ENCODE measurements at regions not wholly inside any gene's neighbourhood (a gene's known extent, or its start where the extent isn't known, plus 50 kb on each side); places are given as distances from the start of the nearest gene placed in this dataset.

DNA sequence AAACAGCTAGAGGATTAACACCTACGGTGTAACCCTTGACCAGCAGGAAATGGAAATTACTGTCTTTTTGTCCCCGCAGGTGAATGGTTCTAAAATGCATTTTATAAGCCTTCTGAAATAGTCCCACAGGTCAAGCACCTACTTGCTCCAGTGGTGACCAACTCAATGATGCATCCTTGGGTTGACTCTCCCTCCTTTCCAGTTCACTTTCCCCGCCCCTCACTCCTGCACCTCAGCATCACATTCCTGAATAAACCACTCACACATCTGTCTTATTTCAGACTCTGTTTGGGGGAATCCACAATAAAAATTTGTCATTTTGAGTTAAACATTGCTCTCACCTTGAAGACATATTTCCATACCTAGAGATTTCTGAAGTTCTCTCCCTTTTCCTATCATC lies 446.0 kb upstream of the TNP1 start:
- TF ChIP-seq, protein P1, sequence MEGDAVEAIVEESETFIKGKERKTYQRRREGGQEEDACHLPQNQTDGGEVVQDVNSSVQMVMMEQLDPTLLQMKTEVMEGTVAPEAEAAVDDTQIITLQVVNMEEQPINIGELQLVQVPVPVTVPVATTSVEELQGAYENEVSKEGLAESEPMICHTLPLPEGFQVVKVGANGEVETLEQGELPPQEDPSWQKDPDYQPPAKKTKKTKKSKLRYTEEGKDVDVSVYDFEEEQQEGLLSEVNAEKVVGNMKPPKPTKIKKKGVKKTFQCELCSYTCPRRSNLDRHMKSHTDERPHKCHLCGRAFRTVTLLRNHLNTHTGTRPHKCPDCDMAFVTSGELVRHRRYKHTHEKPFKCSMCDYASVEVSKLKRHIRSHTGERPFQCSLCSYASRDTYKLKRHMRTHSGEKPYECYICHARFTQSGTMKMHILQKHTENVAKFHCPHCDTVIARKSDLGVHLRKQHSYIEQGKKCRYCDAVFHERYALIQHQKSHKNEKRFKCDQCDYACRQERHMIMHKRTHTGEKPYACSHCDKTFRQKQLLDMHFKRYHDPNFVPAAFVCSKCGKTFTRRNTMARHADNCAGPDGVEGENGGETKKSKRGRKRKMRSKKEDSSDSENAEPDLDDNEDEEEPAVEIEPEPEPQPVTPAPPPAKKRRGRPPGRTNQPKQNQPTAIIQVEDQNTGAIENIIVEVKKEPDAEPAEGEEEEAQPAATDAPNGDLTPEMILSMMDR (IDR thresholded peaks at IDR 0.05): no peak
- TF ChIP-seq ZFX (IDR thresholded peaks at IDR 0.05; ENCODE audit: borderline replicate concordance): no peak
